AG20443 (cell line): ENCODE measurements at regions not wholly inside any gene's neighbourhood (a gene's known extent, or its start where the extent isn't known, plus 50 kb on each side); places are given as distances from the start of the nearest gene placed in this dataset.

ENCODE experiments used
- DNase-seq: peaks from one replicate; pipeline ENCODE4 v3.0.0; 2012; ENCODE audit warnings: low spot score, mixed read lengths

GRCh38 chr7:52146871-52147634, 830.4 kb upstream of the COBL start:
- DNase-seq: no peak

DNA sequence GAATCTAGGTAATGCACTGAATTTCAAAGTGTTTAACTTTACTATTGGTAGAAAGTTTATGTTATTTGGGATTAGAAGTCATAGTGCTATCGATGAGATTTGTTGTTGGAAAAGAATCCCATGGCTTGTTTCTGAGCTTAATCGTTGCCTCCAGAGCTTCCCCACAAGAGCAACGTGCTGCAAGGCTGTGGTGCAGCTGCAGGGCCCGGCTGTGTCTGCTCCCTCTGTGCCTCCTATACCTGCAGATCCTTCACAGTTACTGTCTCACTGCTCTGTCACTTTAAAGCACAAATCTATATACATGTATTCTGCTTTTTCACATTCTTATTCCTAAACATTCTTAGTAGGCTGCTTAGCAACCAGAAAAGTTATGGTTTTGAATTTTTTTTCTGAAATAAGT, 826.6 kb upstream of the COBL start:
- no peak for DNase-seq

DNA sequence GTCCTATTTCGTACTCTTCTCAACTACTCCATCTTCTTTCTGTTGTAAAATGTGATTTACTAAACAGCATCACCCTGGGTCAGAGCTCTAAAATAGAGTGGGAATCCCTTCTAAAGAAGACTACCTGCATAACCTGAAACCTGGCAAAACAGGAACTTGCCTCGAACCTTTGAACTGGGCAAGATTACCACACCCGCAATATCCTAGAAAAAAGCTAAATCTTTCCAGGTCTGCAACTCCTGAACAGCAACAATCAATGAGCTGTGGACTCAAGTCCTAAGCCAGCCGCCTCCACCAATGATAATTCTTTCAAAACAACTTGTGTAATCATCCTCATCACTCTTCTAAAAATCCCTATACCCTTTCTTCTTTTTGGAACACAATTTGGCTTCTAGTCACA, 824.2 kb upstream of the COBL start:
- DNase-seq: no peak

GRCh38 chr7:52135403-52135802, 818.8 kb upstream of the COBL start:
- no peak for DNase-seq

GRCh38 chr7:52129278-52129677, 812.7 kb upstream of the COBL start:
- no peak for DNase-seq

GRCh38 chr7:52120912-52121311, 804.3 kb upstream of the COBL start:
- DNase-seq: no peak

DNA sequence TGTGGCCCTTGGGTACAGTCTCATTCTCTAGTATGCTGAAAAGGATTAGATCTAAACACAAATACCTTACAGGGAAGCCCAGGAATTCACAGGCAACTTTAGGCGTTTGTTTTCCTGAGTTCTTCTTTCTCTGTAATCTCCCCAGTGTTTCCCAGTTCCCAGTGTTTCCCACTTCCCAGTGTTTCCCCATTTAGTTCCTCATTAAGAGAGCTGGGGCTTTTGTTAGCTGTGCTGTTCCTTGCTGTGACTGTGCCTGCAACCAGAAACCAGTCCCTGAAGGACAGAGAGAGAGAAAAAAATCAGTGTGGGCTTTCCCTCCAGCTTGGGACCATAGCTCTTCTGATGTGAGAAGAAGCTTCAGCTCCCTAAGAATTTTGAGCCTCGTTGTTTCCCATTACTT, 802.9 kb upstream of the COBL start:
- DNase-seq: no peak

- DNase-seq: no peak
Observed at GRCh38 chr7:52114509-52114908, 797.9 kb upstream of the COBL start.

DNA sequence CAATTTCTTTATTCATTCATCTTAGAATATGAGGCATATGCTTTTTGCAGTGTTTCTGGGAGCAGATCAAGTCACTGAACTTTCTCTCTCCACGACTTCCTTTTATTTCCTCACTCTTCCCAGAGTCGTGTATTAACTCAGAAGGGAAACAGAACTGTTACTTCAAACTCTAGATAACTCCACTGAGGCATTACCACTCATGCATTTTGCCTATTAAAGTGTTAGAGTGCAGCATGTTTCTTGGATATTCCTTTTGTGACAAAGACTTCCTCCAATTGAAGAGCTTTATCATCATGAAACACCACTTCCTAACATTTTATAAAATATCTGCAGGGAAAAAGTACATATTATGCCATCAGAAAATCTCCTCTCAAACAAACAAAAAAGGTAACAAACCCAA, 797.4 kb upstream of the COBL start:
- DNase-seq: no peak

DNA sequence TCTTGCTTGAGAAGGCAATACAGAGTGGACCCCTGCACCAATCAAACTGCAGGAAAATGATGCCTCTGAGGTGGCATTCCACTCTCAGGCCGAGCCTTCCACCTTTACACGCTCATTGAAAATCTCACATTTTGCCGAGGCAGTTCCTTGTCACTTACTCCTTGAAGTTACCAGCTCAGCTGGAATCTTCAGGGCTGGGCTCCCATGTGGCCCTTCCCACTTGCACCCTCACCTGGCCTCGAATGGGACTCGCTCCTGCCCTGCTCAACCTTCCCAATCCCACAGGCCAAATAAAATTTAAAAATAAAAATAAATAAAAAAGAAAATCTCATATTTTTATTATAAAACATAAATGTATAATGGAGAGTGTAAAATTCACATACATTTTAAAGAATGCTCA, 790.7 kb upstream of the COBL start:
- no peak for DNase-seq

- DNase-seq: no peak
Observed at GRCh38 chr7:52095861-52096260, 779.3 kb upstream of the COBL start.

DNA sequence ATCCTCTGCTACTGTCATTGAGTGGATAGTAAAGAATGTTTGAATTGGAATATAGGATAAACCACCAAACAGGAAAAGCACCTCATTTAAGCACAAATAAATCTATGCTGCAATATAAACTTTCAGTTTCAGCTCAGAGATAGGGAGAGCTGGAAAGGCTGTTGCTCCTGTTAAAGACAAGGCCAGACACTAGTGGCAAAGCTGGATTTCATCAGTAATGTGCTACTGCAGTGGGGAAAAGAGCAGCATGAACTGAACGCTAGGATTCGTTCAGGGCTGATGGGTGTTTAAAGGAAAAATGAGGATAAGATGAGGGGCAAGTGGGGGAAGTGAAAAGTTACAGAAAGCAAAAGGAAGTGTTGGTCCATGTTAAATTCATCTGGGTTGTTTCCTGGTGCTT, 775.4 kb upstream of the COBL start:
- DNase-seq: no peak

GRCh38 chr7:52091101-52091500, 774.5 kb upstream of the COBL start:
- DNase-seq: no peak

GRCh38 chr7:52088008-52088901, 771.6 kb upstream of the COBL start:
- no peak for DNase-seq

DNA sequence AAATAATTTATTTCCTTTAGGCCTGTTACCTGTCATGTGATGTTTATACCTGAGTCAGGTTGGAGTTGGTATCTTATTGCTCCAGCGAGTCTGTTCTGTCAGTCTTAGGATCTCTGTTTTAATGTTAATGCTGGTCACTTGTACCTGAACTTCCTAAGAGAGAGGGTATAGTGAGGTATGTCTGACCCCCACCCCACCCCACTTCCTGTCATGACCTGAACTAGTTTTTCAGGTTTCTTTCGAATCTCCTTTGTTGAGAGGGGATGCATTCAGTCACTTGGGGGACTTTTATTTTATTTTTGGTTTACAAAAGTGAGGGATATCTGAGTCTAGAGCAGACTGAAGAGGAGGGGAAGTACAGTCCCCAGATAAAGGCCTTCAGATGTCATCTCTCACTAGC, 769.0 kb upstream of the COBL start:
- DNase-seq: no peak

GRCh38 chr7:52080493-52080892, 763.9 kb upstream of the COBL start:
- DNase-seq: no peak

- no peak for DNase-seq
Observed at GRCh38 chr7:52079726-52080125, 763.1 kb upstream of the COBL start.

DNA sequence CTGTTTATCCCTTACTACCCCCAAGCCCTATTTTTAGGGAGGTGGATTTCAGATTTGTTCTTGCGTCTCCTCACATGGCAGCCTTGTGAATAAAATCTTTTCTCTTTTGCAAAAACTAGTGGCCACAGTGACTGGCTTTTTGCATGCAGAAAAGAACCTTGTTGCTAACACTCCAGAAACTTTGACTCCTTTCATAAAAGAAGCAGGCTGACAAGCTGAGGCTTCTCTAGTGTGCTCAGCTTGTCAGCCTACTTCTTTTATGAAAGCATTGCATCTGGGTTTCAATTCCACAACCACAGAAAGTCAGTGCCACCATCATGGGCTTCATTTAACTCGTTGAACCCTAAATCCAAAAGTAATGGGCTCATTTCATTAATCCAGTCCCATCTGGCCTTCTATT, 761.0 kb upstream of the COBL start:
- DNase-seq: no peak

DNA sequence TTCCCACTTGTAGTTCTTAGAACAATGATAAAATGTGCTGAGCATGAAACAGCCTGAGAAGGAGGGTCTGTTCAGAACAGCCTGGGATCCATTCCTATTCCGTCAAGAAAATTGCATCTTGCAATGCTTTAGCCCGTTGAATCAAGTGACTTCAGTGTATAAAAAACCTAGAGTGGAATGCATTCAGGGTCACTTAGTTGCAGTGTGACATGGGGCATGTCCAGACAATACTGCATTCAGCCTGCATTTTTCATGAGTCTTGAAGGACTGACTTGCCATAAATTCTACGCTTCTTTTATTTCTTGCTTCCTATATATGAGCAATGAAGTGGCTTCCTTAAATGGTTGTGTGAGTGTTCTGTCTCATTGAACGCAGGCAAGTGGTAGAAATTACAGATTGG, 758.3 kb upstream of the COBL start:
- DNase-seq: no peak

DNA sequence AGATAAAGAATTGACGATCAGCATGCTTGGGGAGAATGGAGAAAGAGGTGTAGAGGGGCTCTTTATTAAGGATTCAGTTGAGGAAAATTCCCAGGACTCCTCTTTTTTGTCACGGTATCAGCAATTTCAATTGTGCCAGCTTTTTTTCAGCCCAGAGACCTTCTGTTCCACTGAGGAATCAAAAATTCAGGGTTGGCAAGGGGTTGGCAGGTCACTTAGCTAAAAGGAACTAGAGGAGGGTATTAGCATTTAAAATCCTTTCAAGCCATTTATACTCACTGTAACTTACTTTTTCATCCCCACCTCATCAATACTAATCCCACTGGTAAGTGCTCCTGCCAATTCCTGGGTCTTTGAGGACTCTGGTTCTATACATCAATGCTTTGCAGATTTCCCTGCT, 757.5 kb upstream of the COBL start:
- no peak for DNase-seq

GRCh38 chr7:52071744-52072143, 755.1 kb upstream of the COBL start:
- DNase-seq: no peak

GRCh38 chr7:52064493-52064892, 747.9 kb upstream of the COBL start:
- DNase-seq: no peak

GRCh38 chr7:52061666-52062065, 745.1 kb upstream of the COBL start:
- no peak for DNase-seq

GRCh38 chr7:52053525-52053924, 736.9 kb upstream of the COBL start:
- DNase-seq: no peak
